H1 (cell line): ENCODE measurements at regions not wholly inside any gene's neighbourhood (a gene's known extent, or its start where the extent isn't known, plus 50 kb on each side); places are given as distances from the start of the nearest gene placed in this dataset.

ENCODE experiments used
- CTCF ChIA-PET: fragments of 300-600 bp; sonication (Branson Sonifier 250); formaldehyde crosslinking; loops from one replicate; lab custom pipeline; 2021; ENCODE audit not compliant: partially characterized antibody; lab: Charles Lee
- POLR2A ChIA-PET: fragments of 300-600 bp; sonication (Branson Sonifier 250); formaldehyde crosslinking; loops from one replicate; lab custom pipeline; 2021; ENCODE audit warnings: inconsistent platforms; ENCODE audit not compliant: partially characterized antibody; lab: Charles Lee
- DNase-seq, 2 experiments: peaks; one replicate each; pipeline versions ENCODE4 v3.0.0 to v3.0.0-alpha.2; 2010 to 2022; ENCODE audit warnings: low spot score in 2 of 2, low read depth in 1 of 2, mixed read lengths in 1 of 2
- FAIRE-seq: peaks from 2 replicates; lab custom pipeline; 2011; peaks lifted over from hg19 to GRCh38; lab: Jason Lieb, UNC
- H2AFZ ChIP-seq: 2 replicates; pipeline ENCODE4 v1.8.1; 2012; ENCODE audit warnings: low read length, inconsistent platforms
- H2AK5ac ChIP-seq: 2 replicates; pipeline ENCODE4 v1.6.1; 2013; ENCODE audit warnings: low read depth, low read length
- H2BK120ac ChIP-seq: replicated peaks from 2 replicates; pipeline ENCODE3; 2013; ENCODE audit warnings: low read depth, low read length, inconsistent platforms
- H2BK12ac ChIP-seq: 2 replicates; pipeline ENCODE4 v1.6.1; 2013; ENCODE audit warnings: low read depth, low read length
- H2BK15ac ChIP-seq: 2 replicates; pipeline ENCODE4 v1.6.1; 2013; ENCODE audit warnings: low read length
- H2BK20ac ChIP-seq: 2 replicates; pipeline ENCODE4 v1.6.1; 2013; ENCODE audit warnings: low read length
- H2BK5ac ChIP-seq: 2 replicates; pipeline ENCODE4 v1.6.1; 2013; ENCODE audit warnings: low read depth, low read length
- H3K14ac ChIP-seq: 2 replicates; pipeline ENCODE4 v1.6.1; 2013; ENCODE audit warnings: inconsistent platforms; ENCODE audit not compliant: insufficient read length
- H3K18ac ChIP-seq: 2 replicates; pipeline ENCODE4 v1.6.1; 2013; ENCODE audit warnings: low read length; ENCODE audit errors: extremely low read depth
- H3K23ac ChIP-seq: 2 replicates; pipeline ENCODE4 v1.6.1; 2013; ENCODE audit warnings: inconsistent platforms; ENCODE audit not compliant: insufficient read length
- H3K23me2 ChIP-seq: 2 replicates; pipeline ENCODE4 v1.6.1; 2013; ENCODE audit warnings: low read depth, low read length
- H3K27ac ChIP-seq: 2 replicates; pipeline ENCODE4 v1.6.1; 2011; ENCODE audit warnings: low read depth, low read length, inconsistent platforms
- H3K27me3 ChIP-seq, 4 experiments: replicated peaks in 1 of 4; 1 replicate in 1 of 4; 2 replicates in 3 of 4; pipeline versions ENCODE4 v1.6.1 to v1.8.1; 2011 to 2013; ENCODE audit warnings: low read length in 3 of 4, mild to moderate bottlenecking in 3 of 4, inconsistent platforms in 2 of 4, mixed read lengths in 2 of 4, moderate library complexity in 1 of 4; ENCODE audit not compliant: control insufficient read depth in 3 of 4, insufficient read depth in 3 of 4; ENCODE audit errors: extremely low read depth in 1 of 4
- H3K36me3 ChIP-seq, 4 experiments: 2 replicates each; pipeline versions ENCODE4 v1.6.1 to v1.8.1; 2011 to 2013; ENCODE audit warnings: mild to moderate bottlenecking in 4 of 4, low read length in 3 of 4, moderate library complexity in 2 of 4, control low read depth in 1 of 4, inconsistent platforms in 1 of 4; ENCODE audit not compliant: insufficient read depth in 4 of 4, control insufficient read depth in 2 of 4
- H3K4ac ChIP-seq: replicated peaks from 2 replicates; pipeline ENCODE3; 2013; ENCODE audit warnings: low read length, low read depth, mixed read lengths, inconsistent platforms; ENCODE audit not compliant: insufficient read length
- H3K4me1 ChIP-seq, 4 experiments: replicated peaks in 1 of 4; 1 replicate in 1 of 4; 2 replicates in 3 of 4; pipeline versions ENCODE4 v1.6.1 to v1.8.1; 2011 to 2013; ENCODE audit warnings: low read length in 3 of 4, inconsistent platforms in 2 of 4, mixed read lengths in 1 of 4; ENCODE audit not compliant: insufficient read depth in 4 of 4, control insufficient read depth in 3 of 4
- H3K4me2 ChIP-seq, 2 experiments: 2 replicates each; pipeline versions ENCODE4 v1.6.1 to v1.8.1; 2011 to 2013; ENCODE audit warnings: low read depth in 2 of 2, low read length in 2 of 2, control low read depth in 1 of 2, inconsistent platforms in 1 of 2, mild to moderate bottlenecking in 1 of 2; ENCODE audit not compliant: insufficient read depth in 1 of 2
- H3K4me3 ChIP-seq, 4 experiments: fragments of 200-600, 300-600 bp in 1 of 4; sonication (generic), shearing (Covaris generic), sonication (Bioruptor Twin) in 1 of 4; 2 replicates each; pipeline versions ENCODE4 v1.5.1 to v1.8.1; 2011 to 2016; ENCODE audit warnings: low read length in 4 of 4, low read depth in 3 of 4, control low read depth in 2 of 4, inconsistent platforms in 2 of 4, mild to moderate bottlenecking in 2 of 4, mixed read lengths in 1 of 4, moderate library complexity in 1 of 4; ENCODE audit not compliant: insufficient read depth in 2 of 4; ENCODE audit errors: extremely low read depth in 1 of 4
- H3K56ac ChIP-seq: replicated peaks from 2 replicates; pipeline ENCODE3; 2013; ENCODE audit warnings: low read depth, mild to moderate bottlenecking, mixed read lengths, low read length, inconsistent platforms; ENCODE audit not compliant: insufficient read length
- H3K79me1 ChIP-seq: 2 replicates; pipeline ENCODE4 v1.6.1; 2013; ENCODE audit warnings: low read depth, low read length, control low read depth
- H3K79me2 ChIP-seq, 2 experiments: 2 replicates each; pipeline versions ENCODE4 v1.6.1 to v1.8.1; 2012 to 2013; ENCODE audit warnings: low read length in 2 of 2, mild to moderate bottlenecking in 2 of 2, inconsistent platforms in 1 of 2; ENCODE audit not compliant: insufficient read depth in 2 of 2, control insufficient read depth in 1 of 2
- H3K9ac ChIP-seq, 4 experiments: replicated peaks in 1 of 4; 1 replicate in 1 of 4; 2 replicates in 3 of 4; pipeline versions ENCODE4 v1.6.1 to v1.8.1; 2011 to 2013; ENCODE audit warnings: low read depth in 3 of 4, low read length in 3 of 4, control low read depth in 2 of 4, mild to moderate bottlenecking in 2 of 4, moderate library complexity in 2 of 4, inconsistent platforms in 1 of 4; ENCODE audit errors: extremely low read depth in 1 of 4
- H3K9me3 ChIP-seq, 2 experiments: 2 replicates each; pipeline versions ENCODE4 v1.6.1 to v1.8.1; 2012 to 2013; ENCODE audit warnings: mild to moderate bottlenecking in 2 of 2, moderate library complexity in 2 of 2, control low read depth in 1 of 2, inconsistent platforms in 1 of 2, low read depth in 1 of 2, low read length in 1 of 2, mixed read lengths in 1 of 2; ENCODE audit not compliant: insufficient read depth in 2 of 2
- H4K20me1 ChIP-seq, 2 experiments: replicated peaks in 1 of 2; 2 replicates each; pipeline versions ENCODE3 to v1.8.1; 2011 to 2013; ENCODE audit warnings: inconsistent platforms in 2 of 2, low read length in 2 of 2, mild to moderate bottlenecking in 1 of 2; ENCODE audit not compliant: insufficient read depth in 2 of 2, control insufficient read depth in 1 of 2
- H4K5ac ChIP-seq: 2 replicates; pipeline ENCODE4 v1.6.1; 2013; ENCODE audit warnings: low read length, low read depth, mixed read lengths, inconsistent platforms; ENCODE audit not compliant: insufficient read length
- H4K8ac ChIP-seq: 2 replicates; pipeline ENCODE4 v1.8.0; 2013; ENCODE audit warnings: mild to moderate bottlenecking, moderate library complexity, low read length, inconsistent platforms; ENCODE audit not compliant: insufficient read depth; ENCODE audit errors: extremely low read depth
- H4K91ac ChIP-seq: replicated peaks from 2 replicates; pipeline ENCODE3; 2013; ENCODE audit warnings: low read length, mixed read lengths, inconsistent platforms; ENCODE audit not compliant: insufficient read length
- CEBPB ChIP-seq: IDR thresholded peaks from 2 replicates; pipeline ENCODE4 v1.6.1; 2012; ENCODE audit warnings: low read depth, low read length
- KDM4A ChIP-seq: IDR thresholded peaks from one replicate; pipeline ENCODE4 v1.7.1; 2012; ENCODE audit warnings: low read depth, mild to moderate bottlenecking, moderate library complexity, low read length, inconsistent platforms; ENCODE audit not compliant: severe bottlenecking
- PHF8 ChIP-seq: fragments of 200-600 bp; sonication (generic); conservative IDR thresholded peaks from 2 replicates; pipeline ENCODE4 v1.7.1; 2012; ENCODE audit warnings: low read depth, mild to moderate bottlenecking, inconsistent platforms, low read length, moderate library complexity
- TAF7 ChIP-seq: optimal IDR thresholded peaks from 2 replicates; pipeline ENCODE3; 2011; ENCODE audit warnings: low read depth, mild to moderate bottlenecking, inconsistent platforms, low read length, moderate library complexity, borderline replicate concordance
- WGBS, 2 experiments: shearing (Covaris generic) in 1 of 2; methylation state at CpG; one replicate each; pipeline versions ENCODE4 v1.1.6 to v1.1.7; 2013 to 2015; ENCODE audit warnings: low lambda C conversion rate in 2 of 2, mixed read lengths in 2 of 2, inconsistent platforms in 1 of 2, low coverage in 1 of 2, missing lambda C conversion rate in 1 of 2; ENCODE audit not compliant: insufficient replicate concordance in 2 of 2, insufficient coverage in 1 of 2, insufficient read length in 1 of 2; ENCODE audit errors: extremely low coverage in 1 of 2, missing lambda C conversion rate in 1 of 2; 5-methylcytosine and 5-hydroxymethylcytosine counted together
- TF ChIP-seq, protein P1 (sequence below): IDR thresholded peaks from 2 replicates; pipeline ENCODE4 v1.6.1; 2011; ENCODE audit warnings: low read length, improper control_type of control experiment
- TF ChIP-seq, protein P2 (sequence below): IDR thresholded peaks from 2 replicates; pipeline ENCODE4 v1.6.1; 2012; ENCODE audit warnings: inconsistent platforms
- TF ChIP-seq, protein P3 (sequence below), 3 experiments: IDR thresholded peaks; 1 replicate in 2 of 3; 2 replicates in 1 of 3; pipeline versions ENCODE4 v1.5.1 to v1.6.1; 2011; ENCODE audit warnings: low read length in 3 of 3, mild to moderate bottlenecking in 3 of 3, inconsistent platforms in 2 of 3, low read depth in 1 of 3, moderate library complexity in 1 of 3; ENCODE audit not compliant: insufficient read depth in 1 of 3; ENCODE audit errors: control extremely low read depth in 1 of 3

DNA sequence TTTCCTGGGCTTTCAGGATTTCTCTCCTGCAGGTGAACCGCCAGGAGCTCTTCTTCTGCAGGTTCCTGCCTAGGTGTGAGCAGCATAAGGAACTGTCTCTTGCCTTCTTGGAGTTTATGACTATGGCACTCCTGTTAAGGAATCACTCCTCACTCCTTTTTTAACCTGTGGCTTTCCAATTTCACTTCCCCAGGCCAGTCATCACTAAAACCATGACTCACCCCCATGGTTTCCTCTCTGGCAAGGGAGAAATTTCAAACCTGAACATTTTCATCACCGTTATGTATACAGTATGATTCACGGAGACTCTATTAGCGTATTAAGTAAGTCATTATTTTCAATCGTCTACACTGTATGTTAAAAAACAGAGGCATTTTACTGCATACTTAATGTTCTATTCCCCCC, 78.2 kb upstream of the ARID1B start:
- Histone ChIP-seq H2BK20ac (no peak overlapping the region), H3K18ac (no peak overlapping the region), H3K36me3 (no peaks in the 10 kb centered on the region), H3K9ac (no peak overlapping the region), H2BK5ac (no peak overlapping the region), H2BK15ac (no peak overlapping the region), H3K79me2 (no peaks in the 10 kb centered on the region), H3K23me2 (no peaks in the 10 kb centered on the region), H4K91ac (no peak overlapping the region), H4K5ac (no peak overlapping the region), H3K27ac (no peak overlapping the region), H4K8ac (no peak overlapping the region), H3K9me3 (no peaks in the 10 kb centered on the region), H3K4me1 (no peaks in the 10 kb centered on the region), H3K27me3 (no peaks in the 10 kb centered on the region), H3K4me3 (no peak overlapping the region), H3K79me1 (no peaks in the 10 kb centered on the region), H3K56ac (no peak overlapping the region), H4K20me1 (no peaks in the 10 kb centered on the region), H3K23ac (no peak overlapping the region), H2AK5ac (no peak overlapping the region), H2BK12ac (no peak overlapping the region), H2AFZ (no peak overlapping the region), H3K4ac (no peak overlapping the region), H3K4me2 (no peak overlapping the region), H3K14ac (no peak overlapping the region), H2BK120ac (no peak overlapping the region)
- DNase-seq (no peak), FAIRE-seq (no peak)
- POLR2A ChIA-PET: no interaction called here
- CTCF ChIA-PET: no interaction called here
- TF ChIP-seq TAF7 (no peak), PHF8 (no peak), KDM4A (no peak), CEBPB (no peak)
- TF ChIP-seq, protein P1, sequence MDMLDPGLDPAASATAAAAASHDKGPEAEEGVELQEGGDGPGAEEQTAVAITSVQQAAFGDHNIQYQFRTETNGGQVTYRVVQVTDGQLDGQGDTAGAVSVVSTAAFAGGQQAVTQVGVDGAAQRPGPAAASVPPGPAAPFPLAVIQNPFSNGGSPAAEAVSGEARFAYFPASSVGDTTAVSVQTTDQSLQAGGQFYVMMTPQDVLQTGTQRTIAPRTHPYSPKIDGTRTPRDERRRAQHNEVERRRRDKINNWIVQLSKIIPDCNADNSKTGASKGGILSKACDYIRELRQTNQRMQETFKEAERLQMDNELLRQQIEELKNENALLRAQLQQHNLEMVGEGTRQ: no peak
- TF ChIP-seq, protein P2, sequence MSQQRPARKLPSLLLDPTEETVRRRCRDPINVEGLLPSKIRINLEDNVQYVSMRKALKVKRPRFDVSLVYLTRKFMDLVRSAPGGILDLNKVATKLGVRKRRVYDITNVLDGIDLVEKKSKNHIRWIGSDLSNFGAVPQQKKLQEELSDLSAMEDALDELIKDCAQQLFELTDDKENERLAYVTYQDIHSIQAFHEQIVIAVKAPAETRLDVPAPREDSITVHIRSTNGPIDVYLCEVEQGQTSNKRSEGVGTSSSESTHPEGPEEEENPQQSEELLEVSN: no peak
- TF ChIP-seq, protein P3, sequence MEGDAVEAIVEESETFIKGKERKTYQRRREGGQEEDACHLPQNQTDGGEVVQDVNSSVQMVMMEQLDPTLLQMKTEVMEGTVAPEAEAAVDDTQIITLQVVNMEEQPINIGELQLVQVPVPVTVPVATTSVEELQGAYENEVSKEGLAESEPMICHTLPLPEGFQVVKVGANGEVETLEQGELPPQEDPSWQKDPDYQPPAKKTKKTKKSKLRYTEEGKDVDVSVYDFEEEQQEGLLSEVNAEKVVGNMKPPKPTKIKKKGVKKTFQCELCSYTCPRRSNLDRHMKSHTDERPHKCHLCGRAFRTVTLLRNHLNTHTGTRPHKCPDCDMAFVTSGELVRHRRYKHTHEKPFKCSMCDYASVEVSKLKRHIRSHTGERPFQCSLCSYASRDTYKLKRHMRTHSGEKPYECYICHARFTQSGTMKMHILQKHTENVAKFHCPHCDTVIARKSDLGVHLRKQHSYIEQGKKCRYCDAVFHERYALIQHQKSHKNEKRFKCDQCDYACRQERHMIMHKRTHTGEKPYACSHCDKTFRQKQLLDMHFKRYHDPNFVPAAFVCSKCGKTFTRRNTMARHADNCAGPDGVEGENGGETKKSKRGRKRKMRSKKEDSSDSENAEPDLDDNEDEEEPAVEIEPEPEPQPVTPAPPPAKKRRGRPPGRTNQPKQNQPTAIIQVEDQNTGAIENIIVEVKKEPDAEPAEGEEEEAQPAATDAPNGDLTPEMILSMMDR (IDR thresholded peaks at IDR 0.05; ENCODE audit: control extremely low read depth in 1 of 3, insufficient read depth in 1 of 3, low read depth in 1 of 3, low read length in 3 of 3): no peak
- WGBS, 2 experiments: 77% methylated on average over 5 of the region's 5 CpGs; no CpG with 5 or more reads in 1 of the 2 experiments
